NB4 (cell line): ENCODE measurements at regions not wholly inside any gene's neighbourhood (a gene's known extent, or its start where the extent isn't known, plus 50 kb on each side); places are given as distances from the start of the nearest gene placed in this dataset.

Experiments used
- DNase-seq: peaks from one replicate; pipeline ENCODE4 v3.0.0; 2010; ENCODE audit warnings: low read depth
- H3K4me3 ChIP-seq: one replicate; pipeline ENCODE4 v1.5.1; 2011; ENCODE audit warnings: mild to moderate bottlenecking, low read depth, low read length, moderate library complexity
- CTCF ChIP-seq: IDR thresholded peaks from one replicate; pipeline ENCODE4 v1.5.1; 2012; ENCODE audit warnings: low read depth, low read length
- MAX ChIP-seq: IDR thresholded peaks from 2 replicates; pipeline ENCODE4 v1.6.1; 2011; ENCODE audit warnings: low read depth, low read length
- MYC ChIP-seq: IDR thresholded peaks from 2 replicates; pipeline ENCODE4 v1.6.1; 2011; ENCODE audit warnings: low read depth, low read length
- POLR2A ChIP-seq: IDR thresholded peaks from 2 replicates; pipeline ENCODE4 v1.6.1; 2011; ENCODE audit warnings: mild to moderate bottlenecking; ENCODE audit not compliant: insufficient read length; ENCODE audit errors: extremely low read depth

- no peak for DNase-seq
- TF ChIP-seq MYC, result no peak
- no peak for TF ChIP-seq MAX
- no peak for TF ChIP-seq POLR2A
- no peak for TF ChIP-seq CTCF
Measured at GRCh38 chr3:80391573-80391972, 623.8 kb upstream of the ROBO1 start.

GRCh38 chr3:80384811-80385210 lies 617.0 kb upstream of the ROBO1 start:
- DNase-seq, result no peak
- TF ChIP-seq POLR2A (no peak), MYC (no peak), MAX (no peak), CTCF (no peak)
- no peak overlapping the region for H3K4me3 ChIP-seq

More at GRCh38 chr3:80391573-80391972, 623.8 kb upstream of the ROBO1 start:
- no peak overlapping the region for H3K4me3 ChIP-seq

GRCh38 chr3:80374423-80374822 lies 606.6 kb upstream of the ROBO1 start:
- no peak overlapping the region for H3K4me3 ChIP-seq
- DNase-seq, result no peak
- TF ChIP-seq POLR2A, result no peak
- TF ChIP-seq MYC, result no peak
- TF ChIP-seq MAX, result no peak

GRCh38 chr3:80368616-80369015 lies 600.8 kb upstream of the ROBO1 start:
- no peak for DNase-seq
- no peak overlapping the region for H3K4me3 ChIP-seq
- TF ChIP-seq CTCF, result no peak
- TF ChIP-seq POLR2A, result no peak
- TF ChIP-seq MAX, result no peak
- TF ChIP-seq MYC, result no peak

- TF ChIP-seq POLR2A (no peak), MYC (no peak), MAX (no peak), CTCF (no peak)
- DNase-seq, result peak; percentile 37
- no peak overlapping the region for H3K4me3 ChIP-seq
Measured at GRCh38 chr3:80366808-80367548, 599.2 kb upstream of the ROBO1 start.

- no peak for TF ChIP-seq MAX
- no peak for TF ChIP-seq CTCF
- no peak for TF ChIP-seq MYC
- no peak for TF ChIP-seq POLR2A
- no peak overlapping the region for H3K4me3 ChIP-seq
- no peak for DNase-seq
Measured at GRCh38 chr3:80357761-80358160, 590.0 kb upstream of the ROBO1 start.
